ENCODE measurements at regions not wholly inside any gene's neighbourhood (a gene's known extent, or its start where the extent isn't known, plus 50 kb on each side); places are given as distances from the start of the nearest gene placed in this dataset.

- TF ChIP-seq CTCF (IDR thresholded peaks at IDR 0.05) (no peak), EP300 (IDR thresholded peaks at IDR 0.05) (no peak), ZC3H11A (IDR thresholded peaks at IDR 0.05) (no peak), REST (IDR thresholded peaks at IDR 0.05) (no peak), JUNB (IDR thresholded peaks at IDR 0.05) (no peak), RAD21 (conservative IDR thresholded peaks at IDR 0.05 in 1 of 2, IDR thresholded peaks at IDR 0.05 in 1 of 2) (no peak)
Measured at GRCh38 chr11:98771791-98772190, 249.0 kb upstream of the CNTN5 start.

Data from A549 (cell line).